COLO829 (cell line): ENCODE measurements at regions not wholly inside any gene's neighbourhood (a gene's known extent, or its start where the extent isn't known, plus 50 kb on each side); places are given as distances from the start of the nearest gene placed in this dataset.

Experiments
- DNase-seq: peaks from one replicate; pipeline ENCODE4 v3.0.0; 2012; ENCODE audit warnings: low spot score

DNA sequence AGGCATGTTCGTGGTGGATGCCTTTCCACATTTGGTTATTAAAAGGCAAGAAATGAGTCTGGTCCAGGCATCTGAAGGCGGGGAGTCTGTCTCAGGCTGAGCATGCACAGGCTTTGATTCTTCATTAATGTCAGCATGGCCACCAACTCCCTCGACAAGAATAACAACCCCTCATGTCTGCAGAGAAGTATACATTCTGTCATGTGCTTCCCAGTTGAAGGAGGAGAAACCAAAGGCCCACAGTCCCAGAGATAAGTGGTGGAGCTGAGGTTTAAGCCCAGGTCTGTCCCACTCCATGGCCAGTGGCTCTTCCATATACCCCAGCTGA lies 61.6 kb upstream of the LAPTM5 start:
- DNase-seq: no peak

DNA sequence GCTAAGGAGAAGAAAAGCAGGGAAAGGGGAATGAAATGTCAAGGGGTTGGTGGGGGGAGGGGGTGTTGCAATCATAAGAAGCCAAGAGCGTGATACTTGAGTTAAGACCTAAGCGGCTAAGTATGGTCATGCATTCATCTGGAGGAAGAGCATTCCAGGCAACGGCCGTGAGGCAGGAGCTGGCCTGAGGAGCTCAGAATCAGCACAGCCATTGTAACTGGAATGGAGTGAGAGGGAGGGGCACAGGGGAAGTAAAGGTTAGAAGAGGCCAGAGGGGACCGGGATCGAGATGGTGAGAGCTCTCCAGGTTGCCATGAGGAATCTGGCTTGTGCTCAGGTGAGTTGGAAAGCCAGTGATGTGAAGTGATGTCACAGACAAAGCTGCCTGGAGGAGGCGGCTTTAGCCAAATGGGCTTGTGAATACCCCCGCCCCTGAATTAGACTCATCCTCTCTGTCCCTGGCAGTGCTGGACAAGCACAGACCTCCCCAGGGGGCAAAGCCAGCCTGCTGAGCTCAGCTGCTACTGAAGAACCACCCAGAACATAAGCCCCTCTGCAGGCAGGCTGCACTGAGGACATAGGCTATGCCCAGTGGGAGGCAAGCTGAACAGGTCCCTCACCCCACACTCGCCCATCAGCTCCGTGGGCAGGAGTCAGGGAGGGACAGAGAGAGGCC lies 61.1 kb upstream of the LAPTM5 start:
- DNase-seq: no peak

DNA sequence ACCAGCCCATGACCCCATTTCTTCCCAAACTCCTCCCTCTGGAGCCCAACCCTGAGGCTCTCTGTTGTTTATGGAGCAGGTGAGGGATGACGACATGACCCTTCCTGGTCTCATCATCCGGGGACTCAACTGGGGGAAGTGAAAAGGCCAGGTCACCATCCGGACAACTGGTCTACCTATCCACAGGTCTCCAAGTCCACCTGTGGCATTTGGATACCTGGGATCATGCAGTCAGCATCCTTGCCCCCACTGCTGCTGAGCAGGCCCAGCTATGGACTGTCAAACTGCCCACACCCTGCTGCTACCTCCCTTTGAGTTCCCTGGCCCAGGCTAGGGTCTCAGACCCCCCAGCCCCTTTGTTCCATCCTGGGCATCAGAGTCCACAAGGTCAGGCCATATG lies 60.0 kb upstream of the LAPTM5 start:
- no peak for DNase-seq

DNA sequence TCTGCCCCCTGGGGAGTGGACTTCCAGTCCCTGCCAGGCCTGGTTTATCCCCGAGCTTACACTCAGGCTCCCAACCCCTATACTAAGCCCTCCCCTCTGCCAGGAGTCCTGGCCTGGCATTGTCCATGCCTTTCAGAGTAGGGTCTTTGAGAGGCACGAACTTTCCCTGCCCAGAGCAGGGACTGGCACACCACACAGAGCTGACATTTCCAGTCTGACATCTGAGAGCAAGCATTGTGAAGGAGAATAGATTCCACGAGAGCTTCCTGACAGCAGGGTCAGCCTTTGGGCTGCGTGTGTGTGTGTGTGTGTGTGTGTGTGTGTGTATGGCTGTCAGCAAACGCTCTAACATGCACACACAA lies 59.5 kb upstream of the LAPTM5 start:
- no peak for DNase-seq

DNA sequence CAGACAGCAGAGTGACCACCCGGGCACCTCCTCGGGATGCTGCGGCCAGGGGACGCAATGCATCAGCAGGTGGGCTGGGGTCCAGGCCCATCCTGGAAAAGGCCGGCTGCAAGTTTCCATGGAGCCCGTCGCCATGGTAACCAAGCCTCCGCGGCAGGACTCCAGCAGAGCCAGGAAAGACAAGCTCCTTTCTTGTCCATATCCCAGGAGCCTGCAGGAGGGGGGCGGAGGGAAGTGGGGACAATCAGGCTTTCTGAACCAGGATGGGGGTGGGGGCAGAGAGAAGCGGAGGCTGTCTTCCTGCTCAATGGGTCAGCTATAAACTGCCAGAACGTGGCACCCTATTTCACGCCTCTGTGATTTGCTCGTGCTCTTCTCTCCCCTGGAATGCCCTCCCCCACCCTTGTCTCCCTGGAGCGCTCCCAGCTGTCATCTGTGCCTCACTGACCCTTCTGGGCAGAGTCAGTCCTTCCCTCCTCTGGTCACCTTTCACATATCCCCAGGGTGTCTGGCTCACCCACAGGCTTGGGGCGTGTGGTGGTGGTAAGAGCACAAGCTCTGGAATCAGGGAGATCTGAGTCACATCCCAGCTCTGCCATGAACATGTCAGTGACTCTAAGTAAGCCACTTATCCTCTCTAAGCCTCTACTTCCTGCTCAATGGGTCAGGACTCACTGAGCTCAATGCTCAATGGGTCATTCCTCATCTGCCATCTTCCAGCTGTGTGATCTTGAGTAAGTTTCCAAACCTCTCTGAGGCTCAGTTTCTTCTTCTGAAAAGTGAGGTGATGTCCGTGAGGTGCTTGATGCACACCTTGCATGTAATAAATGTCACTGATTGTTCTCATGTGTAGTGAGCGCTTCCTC lies 58.9 kb upstream of the LAPTM5 start:
- peak; percentile 95 for DNase-seq

DNA sequence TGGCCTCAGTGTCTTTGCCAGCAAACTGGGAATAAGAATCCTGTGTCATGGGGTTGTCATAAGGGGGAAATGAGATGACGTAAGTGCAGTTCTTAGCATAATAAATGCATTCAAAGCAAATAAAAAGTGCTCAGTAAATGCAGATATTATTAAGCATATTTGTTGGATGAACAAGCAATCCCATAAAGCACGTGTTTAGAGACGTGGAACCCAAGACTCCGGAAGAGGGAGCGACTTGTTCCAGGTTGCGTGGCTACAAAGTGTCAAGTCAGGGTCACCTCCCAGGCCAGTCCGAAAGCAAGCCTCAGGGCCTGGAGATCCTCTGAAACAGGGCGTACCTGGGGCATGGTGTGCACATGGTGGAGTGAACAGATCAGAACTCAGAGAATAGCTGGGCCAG lies 58.0 kb upstream of the LAPTM5 start:
- no peak for DNase-seq

DNA sequence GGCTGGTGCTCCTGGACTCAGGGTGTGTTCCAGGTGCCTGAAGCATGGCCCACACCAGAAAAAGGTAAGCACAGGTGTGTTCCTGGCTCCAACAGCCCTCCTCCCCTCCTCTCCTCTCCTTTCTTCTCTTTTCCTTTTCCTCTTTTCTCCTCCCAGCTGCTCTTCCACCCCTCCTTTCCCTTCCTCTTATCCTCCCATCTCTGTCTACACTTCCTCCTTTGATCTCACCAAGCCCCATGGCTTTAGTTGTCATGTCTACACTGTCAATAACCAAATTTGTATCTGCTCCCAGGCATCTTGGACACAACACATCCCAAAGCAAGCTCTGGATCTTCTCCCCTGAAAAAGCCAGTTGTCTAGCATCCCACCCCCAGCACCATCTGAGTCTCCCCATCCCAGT lies 56.7 kb upstream of the LAPTM5 start:
- no peak for DNase-seq

DNA sequence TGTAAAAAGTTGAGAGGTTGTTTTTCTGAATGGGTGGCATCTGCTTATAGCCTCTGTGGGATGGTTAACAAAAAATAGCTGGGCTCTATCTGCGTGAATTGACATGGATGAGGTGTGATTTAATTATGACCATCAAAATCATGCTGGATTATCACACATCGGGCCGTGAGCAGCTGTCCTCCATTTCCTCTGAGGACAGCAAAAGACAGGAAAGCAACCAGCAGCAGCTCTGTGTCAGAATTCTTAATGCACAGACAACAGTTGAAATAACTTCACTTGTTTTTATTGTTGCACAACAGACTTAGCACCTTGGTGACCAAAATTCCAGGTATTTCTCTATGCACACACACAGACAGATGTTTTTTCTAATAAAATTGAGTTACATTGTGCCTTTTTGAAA lies 54.5 kb upstream of the LAPTM5 start:
- DNase-seq: no peak

DNA sequence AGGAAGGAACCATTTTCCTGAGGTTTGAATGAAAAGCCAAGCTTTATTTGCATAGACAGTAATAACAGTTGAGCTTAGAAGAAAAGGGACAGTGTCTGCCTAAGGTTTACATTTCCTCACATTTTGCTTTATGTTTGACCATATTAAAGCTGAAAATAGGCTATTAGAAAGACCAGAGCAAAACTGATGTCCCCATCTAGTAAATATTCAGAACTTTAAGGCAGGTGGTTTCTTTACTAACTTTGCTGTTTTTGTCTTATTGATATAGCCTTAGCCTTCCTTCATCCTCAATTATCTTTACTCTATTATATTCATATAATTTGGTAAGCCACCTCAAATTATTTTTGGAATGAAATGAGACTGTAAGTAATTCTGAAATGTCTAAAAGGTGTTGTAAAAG lies 53.6 kb upstream of the LAPTM5 start:
- no peak for DNase-seq

DNA sequence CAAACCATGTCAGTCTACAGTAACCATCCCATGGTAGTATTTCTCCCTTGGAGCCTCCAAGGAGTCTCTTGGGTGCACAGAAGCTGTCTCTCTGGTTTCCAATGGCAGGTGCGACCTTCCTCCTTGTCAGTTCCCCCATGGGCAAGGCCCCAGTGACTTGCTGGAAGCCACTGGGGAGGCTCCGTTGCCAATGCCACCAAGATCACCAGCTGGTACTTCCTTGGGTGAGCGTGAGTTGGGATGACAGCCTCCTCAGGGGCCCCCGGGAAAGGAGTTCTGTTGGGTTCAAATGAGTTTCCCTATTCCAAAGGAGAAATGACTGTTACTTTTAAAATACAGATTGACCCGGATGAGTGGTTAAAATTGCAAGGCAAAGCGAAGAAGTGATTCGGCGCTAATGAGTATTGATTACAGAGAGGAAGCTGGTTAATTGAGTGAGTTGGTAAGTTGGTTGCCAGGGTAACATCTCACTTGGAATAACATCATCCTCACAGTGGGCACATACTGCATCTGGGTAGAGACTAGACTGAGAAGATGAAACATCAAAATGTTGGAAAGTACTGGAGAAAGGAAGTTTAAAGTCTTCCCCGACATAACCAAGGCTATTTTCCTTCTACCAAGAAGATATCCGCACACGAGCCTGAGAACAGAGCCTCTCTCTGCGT lies 53.0 kb upstream of the LAPTM5 start:
- DNase-seq: no peak

DNA sequence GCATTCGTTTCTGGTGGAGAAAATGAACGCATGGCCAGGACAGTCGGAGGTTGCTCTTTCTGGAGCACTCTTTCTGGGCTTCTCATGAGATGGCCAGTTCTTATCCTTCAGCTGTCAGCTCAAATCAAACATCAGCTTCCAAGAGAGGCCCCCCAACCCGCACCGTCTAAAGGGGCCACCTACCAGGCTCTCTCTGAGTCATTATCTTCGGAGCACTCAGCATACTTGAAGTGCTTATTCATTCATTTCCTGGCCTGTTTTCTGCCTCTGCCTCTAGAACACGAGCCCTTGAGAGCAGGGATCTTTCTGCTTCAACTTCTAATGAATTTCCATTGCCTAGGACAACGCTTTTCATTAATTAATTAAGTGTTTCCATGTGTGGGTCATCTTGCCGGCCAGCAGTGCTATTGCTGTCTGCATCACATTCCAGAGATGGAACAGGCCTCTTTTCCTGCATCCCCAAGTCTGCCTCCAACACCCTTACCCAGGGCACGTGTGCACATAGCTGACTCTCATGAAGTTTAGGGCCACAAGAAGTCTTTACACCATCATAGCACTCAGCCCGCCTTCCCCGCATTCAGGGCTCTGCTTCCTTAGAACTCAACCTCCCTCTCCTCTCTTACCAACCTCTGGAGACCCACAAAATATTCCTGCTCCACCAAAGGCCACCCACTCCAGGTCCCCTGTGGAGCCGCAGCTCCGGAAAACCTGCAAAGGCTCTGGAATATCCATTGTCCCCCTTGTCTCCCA lies 52.1 kb upstream of the LAPTM5 start:
- DNase-seq: no peak

DNA sequence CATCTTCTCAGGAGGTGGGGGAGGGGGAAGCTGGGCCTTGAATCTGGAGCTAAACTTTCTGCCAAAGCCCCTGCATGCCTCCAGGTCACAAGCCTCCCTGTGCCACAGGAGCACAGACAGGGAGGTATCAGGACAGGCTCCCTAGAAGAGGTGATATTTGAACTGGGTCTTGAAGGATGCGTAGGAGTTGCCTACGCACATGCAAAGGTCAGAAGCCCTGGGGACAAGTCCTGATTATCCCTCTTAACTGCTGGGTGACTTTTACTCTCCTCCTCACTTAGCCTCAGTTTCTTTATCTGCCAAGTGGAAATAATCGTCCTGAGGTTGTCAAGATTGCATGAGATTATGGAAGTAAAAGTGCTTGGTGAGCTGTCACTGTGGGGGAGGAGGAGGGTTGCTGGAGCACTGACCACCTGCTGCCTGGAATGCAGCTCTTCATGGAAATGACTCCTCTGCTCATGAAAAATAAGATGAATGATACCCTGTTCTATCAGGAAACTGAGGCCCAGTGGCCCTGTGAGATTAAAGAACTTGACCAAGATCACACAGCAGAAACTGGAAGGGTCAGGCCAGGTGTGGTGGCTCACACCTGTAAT lies 50.6 kb upstream of the LAPTM5 start:
- DNase-seq: no peak

DNA sequence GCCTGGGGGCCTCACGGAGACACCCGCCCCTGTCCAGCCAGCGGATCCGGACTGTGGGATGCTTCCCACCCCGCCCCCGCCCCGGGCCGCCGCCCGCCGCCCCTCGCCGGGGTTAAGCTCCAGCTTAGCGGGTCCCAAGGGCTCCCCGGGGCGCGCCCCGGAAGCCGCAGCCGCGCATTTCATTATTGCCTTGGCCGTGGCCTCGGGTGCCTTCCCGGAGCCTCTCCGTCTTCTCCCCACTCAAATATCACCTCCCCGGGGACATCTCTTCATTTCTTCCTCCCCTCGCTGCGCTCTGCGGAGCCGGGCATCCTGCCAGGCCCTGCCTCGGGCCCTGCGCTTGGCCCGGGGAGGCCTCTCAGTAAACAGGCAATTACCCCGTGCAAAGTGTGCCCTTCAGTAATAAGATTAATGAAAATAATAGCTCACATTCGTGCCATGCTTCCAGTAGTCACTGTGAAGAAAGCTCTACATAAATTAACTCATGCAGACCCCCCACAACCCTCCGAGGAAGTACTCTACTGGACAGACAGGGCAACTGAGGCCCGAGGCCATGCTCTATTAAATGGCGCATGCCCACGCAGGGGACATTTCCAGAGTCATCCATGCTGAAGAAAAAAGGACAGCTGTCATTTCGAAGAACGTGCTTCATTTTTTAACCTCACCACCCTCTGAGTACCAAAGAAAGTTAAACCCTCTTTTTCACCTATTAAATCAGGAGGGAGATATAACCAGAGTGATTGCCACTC lies 49.9 kb upstream of the LAPTM5 start:
- no peak for DNase-seq
